Upper lobe of left lung (tissue), 4 donors: ENCODE measurements at regions not wholly inside any gene's neighbourhood (a gene's known extent, or its start where the extent isn't known, plus 50 kb on each side); places are given as distances from the start of the nearest gene placed in this dataset.

ENCODE experiments used
- CTCF ChIP-seq, 6 experiments: fragments of 450-650 bp in 4 of 6; fragments of 200-600 bp in 2 of 6; sonication (generic) in 2 of 6; IDR thresholded peaks; one replicate each; pipeline ENCODE4 v1.5.1; 2016 to 2019; ENCODE audit warnings: antibody characterized with exemption in 6 of 6
- POLR2A ChIP-seq, 4 donors: fragments of 450-650 bp; IDR thresholded peaks; one replicate each; pipeline ENCODE4 v1.5.1; 2016 to 2017; ENCODE audit warnings: antibody characterized with exemption in 4 of 4, mild to moderate bottlenecking in 2 of 4
- POLR2AphosphoS5 ChIP-seq, 2 donors: sonication (generic); formaldehyde crosslinking; IDR thresholded peaks; one replicate each; pipeline ENCODE4 v1.5.1; 2017; ENCODE audit warnings: antibody characterized with exemption in 2 of 2

- TF ChIP-seq POLR2AphosphoS5 (IDR thresholded peaks at IDR 0.05): no peak
- no peak for TF ChIP-seq CTCF (IDR thresholded peaks at IDR 0.05)
- TF ChIP-seq POLR2A (IDR thresholded peaks at IDR 0.05): no peak
Observed at GRCh38 chr15:36271048-36271447, 308.4 kb upstream of the CDIN1 start.
